GM19035 (cell line): ENCODE measurements at regions not wholly inside any gene's neighbourhood (a gene's known extent, or its start where the extent isn't known, plus 50 kb on each side); places are given as distances from the start of the nearest gene placed in this dataset.

ENCODE experiments used
- ATAC-seq: cut with Tn5 transposase; IDR thresholded peaks from one replicate; pipeline ENCODE4 v1.9.1; 2021; ENCODE audit not compliant: unreplicated experiment

DNA sequence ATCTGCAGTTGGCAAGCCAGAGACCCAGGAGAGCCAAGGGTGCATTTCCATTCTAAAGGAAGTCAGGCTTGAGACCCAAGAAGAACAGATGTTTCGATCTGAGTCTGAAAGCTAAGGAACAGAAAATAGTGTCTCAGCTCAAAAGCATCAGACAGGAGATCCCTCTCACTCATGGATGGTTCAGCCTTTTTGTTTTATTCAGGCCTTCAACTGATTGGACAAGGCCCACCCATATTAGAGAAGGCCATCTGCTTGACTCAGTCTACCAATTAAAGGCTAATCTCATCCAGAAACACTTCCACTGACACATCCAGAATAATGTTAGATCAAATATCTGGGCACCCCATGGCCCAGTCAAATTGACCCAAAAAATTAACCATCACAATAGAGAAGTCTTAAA is 255.0 kb downstream of the TXNL1 start:
- ATAC-seq, result no peak

DNA sequence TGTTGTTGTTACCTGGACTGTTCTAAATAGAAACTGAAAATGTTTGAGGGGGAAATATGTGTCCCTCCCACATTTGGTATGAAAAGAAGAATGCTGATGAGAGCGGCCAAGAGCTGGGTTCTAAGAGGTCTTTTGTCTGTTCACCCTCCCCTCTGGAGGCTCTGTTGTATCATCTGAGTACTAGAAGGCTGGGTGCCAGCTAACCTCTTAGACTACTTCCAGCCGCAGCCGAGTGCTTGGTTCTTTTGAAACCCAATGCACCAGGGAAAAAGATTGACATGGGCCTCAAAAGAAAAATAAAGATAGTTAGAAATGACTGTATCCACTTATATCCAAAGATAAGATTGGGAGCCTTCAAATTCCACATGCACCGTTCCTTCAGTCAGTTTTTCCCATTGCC is 255.9 kb downstream of the TXNL1 start:
- ATAC-seq, result no peak

DNA sequence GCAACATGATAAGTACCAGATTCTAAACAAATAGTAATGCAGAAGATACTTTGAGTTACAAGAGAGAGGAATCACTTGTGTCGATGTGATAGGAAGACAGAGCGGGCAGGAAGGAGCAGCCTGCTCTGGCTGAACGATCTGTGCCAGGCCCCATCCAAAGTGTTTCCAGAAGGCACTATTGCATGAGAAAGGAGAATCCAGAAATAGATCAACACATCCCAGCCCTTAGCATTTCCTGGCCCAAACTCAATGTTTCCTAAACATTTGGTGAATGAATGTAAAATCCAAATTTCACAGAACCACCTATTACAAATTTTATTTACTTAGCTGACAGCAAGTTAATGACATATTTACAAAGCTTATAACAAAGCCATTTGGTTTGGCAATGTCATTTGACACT is 257.2 kb downstream of the TXNL1 start:
- ATAC-seq, result no peak

DNA sequence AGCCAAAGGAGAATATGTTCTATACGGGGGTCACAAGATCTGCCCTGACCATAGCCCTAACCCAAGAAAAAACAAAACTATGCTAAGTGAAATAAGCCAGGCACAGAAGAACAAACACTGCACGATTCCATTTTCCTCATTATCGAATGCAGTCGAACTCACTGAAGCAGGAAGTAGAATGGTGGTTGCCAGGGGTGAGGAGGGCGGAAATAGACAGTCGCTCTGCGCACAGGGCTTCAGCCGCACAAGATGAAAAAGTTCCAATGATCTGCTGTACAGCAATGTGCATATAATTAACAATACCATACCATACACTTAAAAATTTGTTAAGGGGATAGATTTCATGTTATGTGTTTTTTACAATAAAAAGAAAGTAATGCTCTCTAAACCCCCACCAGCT is 257.7 kb downstream of the TXNL1 start:
- no peak for ATAC-seq

DNA sequence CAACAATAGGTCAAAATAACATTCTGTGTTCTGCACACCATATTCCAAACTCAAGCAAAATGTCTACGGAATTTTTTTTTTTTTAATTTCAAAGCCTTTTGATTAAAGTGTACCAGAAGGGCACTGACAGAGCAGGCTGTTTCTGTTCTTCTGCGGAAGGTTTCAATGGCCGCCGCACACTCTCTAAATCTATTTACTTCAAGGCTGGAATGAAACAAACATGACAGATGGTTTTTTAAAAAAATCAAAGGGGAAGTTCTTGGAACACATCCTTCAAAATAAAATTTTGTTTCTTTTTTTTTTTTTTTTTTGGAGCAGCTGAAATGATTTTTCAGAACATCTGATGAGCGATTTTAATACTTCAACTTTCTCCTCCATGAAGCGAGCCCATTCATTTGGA is 259.1 kb downstream of the TXNL1 start:
- no peak for ATAC-seq

DNA sequence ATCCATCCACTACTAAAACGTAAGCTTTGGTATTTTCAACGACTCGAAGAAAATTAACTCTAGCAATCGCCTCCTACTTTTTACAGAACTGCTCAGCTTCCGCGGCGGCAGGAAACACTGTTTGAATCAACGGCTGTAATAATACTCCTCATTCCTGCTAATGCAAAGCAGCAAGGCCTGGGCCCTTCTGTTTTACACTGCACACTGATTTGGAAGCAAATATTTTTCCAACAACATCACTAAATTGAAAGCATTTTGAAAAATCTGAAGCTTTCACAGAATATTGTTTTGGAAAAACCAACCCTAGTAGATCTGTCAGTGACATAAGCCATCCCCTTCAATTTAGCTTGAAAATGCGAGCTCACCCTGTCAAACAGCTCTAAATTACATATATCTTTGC is 261.2 kb downstream of the TXNL1 start:
- no peak for ATAC-seq

DNA sequence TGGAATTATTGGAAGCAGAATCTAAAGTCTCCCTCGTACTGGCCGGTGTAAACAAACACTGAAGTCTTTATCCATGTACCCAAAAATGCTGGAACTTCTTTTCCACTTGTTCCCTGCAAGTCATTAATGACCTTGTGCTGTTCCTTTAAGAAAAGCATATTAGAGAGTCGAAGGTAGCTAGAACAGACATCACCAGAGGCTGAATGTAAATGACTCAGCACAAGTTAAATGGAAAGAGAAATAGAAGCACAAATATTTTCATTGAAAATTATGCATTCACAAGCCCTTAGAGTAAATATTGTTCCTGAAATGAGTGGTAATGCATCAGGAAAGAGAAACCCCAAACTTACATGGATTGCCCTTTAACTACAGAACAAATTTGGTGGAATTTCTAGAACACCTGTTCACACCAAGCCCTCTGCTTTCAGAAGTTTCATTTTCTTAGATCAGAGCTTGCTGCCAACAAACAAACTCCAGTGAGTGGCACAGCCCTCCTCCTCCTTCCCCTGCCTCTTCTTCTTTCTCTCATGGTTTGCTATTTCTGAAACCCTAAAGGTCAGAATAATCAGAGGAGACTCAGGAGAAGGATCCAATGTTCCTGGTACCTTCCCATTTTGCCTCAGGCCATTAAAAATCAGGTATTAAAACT is 264.3 kb downstream of the TXNL1 start:
- no peak for ATAC-seq

DNA sequence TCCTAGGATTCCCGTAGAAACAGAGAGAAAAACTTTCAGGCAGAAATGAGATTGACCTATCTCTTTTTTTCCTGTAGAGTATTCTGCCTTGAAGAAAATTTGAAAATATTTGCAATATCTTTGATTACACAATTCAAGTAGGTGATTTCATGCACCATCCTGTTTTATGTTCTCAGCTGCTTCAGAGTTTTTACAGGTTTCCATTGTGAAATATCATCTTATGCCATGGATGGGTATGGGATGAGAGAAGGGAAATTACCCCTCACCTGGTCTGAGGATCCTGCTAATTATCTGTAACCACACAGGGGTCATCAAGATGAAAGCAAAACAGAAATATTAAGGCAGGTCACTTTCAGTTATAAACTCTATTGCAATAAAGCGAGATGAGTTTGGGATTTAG is 264.8 kb downstream of the TXNL1 start:
- ATAC-seq, result no peak

DNA sequence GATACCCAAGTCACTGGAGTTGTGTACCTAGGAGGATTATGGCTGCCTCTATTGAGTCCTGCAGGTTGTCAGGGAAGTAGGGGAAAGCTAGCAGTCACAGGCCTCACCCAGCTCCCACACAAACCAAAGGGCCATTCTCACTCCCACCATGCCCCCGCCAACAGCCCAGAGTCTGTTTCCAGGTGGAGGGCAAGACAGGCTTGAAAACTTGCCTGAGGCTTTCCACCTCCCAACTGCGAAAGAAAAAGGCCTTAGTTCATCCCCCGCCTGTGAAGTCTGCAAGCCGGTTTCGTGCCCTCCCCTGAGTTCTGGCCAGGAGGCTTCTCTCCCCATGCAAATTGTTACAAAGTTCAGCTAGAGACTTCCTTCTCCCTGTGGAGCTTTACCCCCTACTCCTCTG is 270.3 kb downstream of the TXNL1 start:
- ATAC-seq, result no peak

DNA sequence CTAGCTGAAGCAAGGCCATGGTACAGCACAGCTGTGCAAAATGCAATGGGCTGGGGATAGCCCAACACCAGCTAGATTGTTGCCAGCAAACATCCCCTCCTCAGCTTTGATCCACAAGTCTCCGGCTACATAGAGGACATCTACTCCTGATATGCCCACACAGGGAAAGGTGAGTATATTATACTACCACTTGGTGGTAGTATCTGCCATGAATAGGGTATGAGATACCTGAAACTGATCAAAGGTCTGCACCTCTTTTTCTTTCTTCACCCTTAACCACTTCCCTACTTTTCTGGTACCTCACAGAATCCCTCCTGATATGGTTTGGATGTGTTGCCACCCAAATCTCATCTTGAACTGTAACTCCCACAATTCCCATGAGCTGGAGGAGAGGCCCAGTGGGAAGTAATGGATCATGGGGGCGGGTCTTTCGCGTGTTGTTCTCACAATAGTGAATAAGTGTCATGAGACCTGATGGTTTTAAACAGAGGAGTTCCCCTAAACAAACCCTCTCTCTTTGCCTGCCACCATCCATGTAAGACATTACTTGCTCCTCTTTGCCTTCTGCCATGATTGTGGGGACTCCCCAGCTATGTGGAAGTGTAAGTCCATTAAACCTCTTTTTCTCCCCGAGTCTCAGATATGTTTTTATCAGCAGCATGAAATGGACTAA is 279.6 kb downstream of the TXNL1 start:
- no peak for ATAC-seq

DNA sequence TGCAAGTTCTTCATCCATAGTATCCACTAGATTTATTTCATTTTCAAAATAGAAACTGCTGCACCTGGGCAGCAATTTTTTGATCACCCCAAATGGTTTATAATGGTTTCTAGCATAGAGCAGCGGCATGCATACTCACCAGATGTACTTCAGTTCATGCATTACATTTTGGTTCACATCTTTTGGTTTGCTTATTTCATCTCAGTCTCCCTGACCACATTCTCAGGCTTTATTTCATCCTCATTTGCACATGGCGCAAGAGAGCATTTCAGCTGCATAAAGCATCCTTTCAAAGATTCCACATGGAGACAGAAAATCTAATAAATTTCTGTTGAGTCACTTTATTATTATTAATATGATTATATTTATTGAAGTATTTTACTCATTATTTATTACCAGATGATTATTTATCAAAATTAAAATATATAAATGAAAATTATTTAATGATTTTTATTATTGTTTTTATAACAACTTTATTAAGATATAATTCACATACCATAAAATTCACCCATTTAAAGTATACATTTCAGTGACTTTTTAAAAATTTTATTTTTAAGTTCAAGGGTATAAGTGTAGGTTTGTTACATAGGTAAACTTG is 284.6 kb downstream of the TXNL1 start:
- no peak for ATAC-seq

DNA sequence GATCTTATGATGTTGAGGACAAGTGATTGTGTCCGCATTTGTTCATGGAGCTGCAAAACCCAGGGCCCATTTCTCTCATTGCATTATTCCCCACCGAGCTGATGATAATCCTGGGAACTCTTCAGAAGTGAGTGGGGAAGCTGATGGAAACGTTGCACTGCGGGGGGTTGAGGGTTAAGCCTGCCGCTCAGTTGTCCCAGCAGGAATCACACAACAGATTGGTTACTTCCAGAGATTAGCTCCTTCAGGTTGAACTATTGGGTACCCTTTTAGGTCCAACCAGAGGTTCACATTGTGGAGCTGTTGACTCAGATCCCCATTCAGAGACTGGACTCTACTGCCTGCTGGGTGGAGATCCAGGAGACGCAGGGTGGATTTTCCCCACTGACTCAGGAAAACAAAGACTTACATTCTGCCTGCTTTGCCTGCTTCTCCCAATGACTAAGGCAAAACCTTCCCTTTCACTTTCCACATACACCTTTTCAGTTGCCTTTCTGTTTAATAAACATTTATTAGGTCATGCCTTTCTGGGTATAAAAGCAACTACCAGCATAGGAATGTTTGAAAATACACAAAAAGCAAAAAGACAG is 286.4 kb downstream of the TXNL1 start:
- ATAC-seq, result no peak

DNA sequence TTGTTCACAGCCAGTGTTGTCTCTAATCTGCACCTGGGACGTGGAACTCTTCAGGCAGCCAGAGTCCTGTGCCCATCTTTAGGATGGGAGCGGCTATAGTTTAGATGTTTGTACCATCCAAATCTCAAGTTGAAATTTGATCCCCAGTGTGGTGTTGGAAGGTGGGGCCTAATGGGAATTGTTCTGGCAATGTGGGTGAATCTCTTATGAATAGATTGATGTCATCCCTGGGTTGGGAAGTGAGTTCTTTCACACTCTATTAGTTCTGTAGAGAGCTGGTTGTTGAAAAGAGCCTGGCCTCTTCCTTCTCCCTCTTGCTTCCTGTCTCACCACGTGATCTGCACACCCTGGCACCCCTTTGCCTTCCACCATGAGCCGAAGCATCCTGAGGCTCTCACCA is 300.9 kb downstream of the TXNL1 start:
- no peak for ATAC-seq

DNA sequence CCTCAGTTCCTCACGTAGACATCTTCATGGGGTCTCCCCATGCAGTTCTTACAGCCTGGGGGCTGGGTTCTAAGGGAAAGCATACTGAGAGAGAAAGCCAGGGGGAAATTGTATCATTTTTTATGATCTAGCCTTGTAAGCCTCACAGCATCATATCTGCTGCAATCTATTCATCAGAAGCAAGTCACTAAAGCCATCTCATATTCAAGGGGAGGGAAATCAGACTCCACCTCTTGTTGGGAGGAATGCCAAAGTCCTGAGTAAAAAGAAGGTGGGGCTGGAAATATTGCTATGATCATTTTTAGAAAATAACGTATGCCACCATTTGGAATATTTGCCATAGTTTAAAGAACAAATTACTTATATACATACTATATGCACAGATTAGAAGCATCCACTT is 304.6 kb downstream of the TXNL1 start:
- no peak for ATAC-seq

DNA sequence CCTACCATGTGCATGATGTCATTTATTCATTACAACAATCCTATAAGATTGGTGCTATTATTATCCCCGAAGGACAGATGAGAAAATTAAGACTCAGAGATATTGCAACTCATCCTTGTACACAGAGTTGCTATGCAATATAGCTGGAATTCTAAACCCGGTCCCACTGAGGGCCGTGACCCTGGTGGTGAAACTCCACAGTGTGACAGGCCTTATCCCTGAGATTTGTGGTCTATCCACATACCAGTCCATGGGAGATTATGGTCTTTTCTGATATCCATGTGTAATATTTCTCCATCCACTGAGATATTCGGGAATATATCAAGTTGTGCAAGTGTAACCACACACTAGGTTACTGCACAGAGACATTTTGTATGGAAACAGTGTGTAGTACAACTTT is 305.2 kb downstream of the TXNL1 start:
- no peak for ATAC-seq

DNA sequence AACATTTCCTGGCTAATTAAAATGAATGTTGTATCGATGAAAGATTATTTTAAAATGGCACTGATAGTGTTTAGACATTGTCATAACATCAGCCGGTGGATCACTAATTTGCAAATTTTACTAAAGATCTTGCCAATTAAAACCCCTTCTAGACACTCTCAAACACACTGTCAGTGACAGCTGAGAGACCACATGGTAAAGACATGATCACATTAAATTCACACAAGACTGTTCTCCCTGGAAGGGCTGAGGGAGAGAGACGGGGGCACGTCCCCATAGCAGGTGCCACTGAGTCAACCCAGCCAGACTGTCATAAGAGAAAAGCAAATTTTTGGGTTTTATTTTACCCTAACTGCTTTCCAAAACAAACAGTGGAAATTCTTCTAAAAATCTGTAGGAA is 306.0 kb downstream of the TXNL1 start:
- ATAC-seq, result no peak

DNA sequence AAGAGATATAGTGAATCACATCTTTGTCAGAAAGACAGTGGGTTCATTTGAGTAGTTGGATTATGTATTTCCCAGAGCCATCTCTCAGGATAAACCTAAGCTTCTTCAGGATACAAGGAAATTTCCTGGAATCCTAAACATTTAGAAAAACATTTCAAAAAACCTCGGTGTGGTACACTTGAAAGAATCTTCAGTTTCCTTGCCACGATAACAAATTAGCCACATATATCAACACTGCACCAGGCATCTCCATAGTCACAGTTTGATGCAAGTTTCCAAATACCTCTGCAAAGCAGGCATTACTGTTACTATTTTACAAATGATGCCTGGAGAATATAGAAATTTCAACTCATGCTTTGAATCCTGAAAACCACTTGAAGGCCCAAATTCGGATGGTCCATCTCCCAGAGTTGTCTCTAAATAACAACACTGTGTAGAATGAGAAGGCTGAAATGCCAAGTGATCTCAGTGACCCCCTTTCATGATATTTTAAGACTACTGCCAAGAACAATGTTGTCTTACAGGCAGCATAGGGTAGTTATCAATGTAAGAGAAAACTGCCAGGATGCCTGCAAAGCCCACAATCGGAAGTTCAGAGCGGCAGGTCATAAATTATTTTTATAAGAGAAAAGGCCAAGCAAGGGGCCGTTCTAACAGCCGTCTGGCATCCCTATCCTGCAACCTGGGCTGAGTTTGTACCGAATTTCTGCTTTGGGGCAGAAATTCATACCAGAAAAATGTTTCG is 307.9 kb downstream of the TXNL1 start:
- no peak for ATAC-seq

DNA sequence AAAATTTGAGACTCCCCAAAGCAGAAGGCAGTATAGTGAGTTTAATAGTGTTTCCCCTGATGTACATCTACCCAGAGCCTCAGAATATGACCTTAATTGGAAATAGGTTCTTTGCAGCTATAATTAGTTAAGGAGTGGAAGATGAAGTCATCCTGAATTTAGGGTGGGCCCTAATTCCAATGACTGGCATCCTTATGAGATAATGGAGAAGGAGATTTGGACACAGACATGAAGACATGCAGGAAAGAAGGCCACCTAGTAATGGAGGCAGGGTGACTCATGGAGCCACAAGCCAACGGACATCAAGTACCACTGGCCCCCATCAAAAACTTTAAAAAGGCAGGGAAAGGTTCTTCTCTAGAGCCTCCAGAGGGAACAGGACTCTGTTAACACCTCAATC is 308.9 kb downstream of the TXNL1 start:
- ATAC-seq, result no peak

DNA sequence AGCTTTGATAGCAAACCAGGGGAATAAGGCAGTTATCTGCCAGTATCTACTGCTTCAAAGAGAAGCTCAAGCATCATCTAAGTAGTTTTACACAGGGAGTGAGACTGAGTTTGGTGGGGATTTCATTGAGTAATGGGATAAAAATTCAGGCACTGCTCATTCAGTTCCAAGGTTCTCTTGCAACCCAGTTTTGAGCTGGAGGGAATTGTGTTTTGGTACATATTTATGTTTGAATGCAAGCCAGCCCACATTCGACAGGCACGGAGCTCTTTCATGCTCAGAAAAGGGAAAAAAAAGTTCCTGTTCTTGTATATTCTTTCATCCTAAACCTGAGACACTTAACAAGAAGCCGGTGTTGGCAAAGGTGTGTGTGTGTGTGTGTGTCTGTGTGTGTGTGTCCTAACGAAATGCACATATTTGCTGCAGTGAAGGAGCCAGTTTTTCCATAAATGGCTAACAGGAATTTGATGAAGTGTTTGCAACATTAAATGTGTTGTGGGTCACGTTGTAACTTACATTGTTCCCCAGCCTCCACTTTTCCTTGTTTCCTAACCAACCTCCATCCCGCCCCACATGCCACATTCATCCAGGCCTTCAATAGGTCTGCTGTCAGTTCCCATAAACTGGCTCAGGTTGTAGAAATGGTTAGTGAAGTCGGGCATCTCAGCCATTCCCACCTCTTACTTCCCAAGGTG is 311.1 kb downstream of the TXNL1 start:
- no peak for ATAC-seq

DNA sequence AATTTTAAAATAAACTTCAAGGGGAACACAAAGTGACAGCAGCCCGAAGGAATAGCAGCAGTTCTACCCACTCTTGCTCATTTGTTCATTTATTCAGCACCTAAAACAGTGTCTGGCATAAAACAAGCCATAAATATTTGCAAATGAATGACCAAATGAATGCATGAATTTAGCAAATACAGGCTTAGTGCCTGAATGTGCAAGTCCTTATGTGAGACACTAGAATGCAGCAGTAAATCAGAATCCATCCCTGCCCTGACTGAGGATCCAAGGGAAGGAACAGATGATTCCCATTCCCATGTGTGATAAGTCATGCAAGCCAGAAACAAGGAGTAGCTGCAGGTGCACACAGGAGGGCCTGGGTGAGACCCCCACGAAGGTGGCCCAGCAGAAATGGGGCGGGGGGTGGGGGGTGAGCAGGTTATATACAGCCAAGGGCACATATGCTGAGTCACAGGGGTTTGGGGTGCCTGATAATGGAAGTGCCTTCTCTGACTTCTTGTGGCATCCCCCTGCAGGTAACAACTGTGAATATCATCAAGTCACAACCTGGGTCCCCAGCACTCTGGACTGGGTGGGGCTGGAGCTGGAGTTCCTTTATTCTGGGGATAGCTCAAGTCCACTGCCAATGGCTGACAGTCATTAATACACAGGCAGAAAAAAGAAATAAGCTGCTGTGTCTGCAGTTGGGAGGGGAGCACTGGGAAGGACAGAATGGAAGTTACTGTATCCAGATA is 311.9 kb downstream of the TXNL1 start:
- no peak for ATAC-seq
